GM23338 (cell line): ENCODE measurements at regions not wholly inside any gene's neighbourhood (a gene's known extent, or its start where the extent isn't known, plus 50 kb on each side); places are given as distances from the start of the nearest gene placed in this dataset.
A peak's percentile ranks its signal among the peaks of the same experiment; 100 is the strongest.

Experiments
- ATAC-seq: fragments of 200-7000 bp; cut with Tn5 transposase; 3 replicates; pipeline ENCODE4 v1.9.1; 2020
- DNase-seq: peaks from one replicate; pipeline ENCODE4 v3.0.0-alpha.2; 2015; ENCODE audit warnings: low spot score
- H2AFZ ChIP-seq: fragments of 200-600 bp; sonication (generic); 2 replicates; pipeline ENCODE4 v1.8.0; 2016; ENCODE audit warnings: antibody characterized with exemption, mild to moderate bottlenecking, moderate library complexity
- H3F3A ChIP-seq: fragments of 200-600 bp; sonication (generic); replicated peaks from 2 replicates; pipeline ENCODE4 v1.8.0; 2017; ENCODE audit warnings: antibody characterized with exemption, mixed run types, low read depth
- H3K27ac ChIP-seq: fragments of 200-600 bp; sonication (generic); 2 replicates; pipeline ENCODE4 v1.6.1; 2016; ENCODE audit warnings: low read depth
- H3K27me3 ChIP-seq: fragments of 200-600 bp; sonication (generic); 2 replicates; pipeline ENCODE4 v1.8.0; 2016; ENCODE audit warnings: mild to moderate bottlenecking, mixed run types, moderate library complexity; ENCODE audit not compliant: insufficient read depth
- H3K36me3 ChIP-seq: fragments of 200-600 bp; sonication (generic); 2 replicates; pipeline ENCODE4 v1.8.0; 2016; ENCODE audit warnings: mild to moderate bottlenecking; ENCODE audit not compliant: insufficient read depth
- H3K4me1 ChIP-seq: fragments of 200-600 bp; sonication (generic); 2 replicates; pipeline ENCODE4 v1.8.0; 2016; ENCODE audit warnings: mild to moderate bottlenecking, moderate library complexity; ENCODE audit not compliant: insufficient read depth
- H3K4me2 ChIP-seq: fragments of 200-600 bp; sonication (generic); 2 replicates; pipeline ENCODE4 v1.7.1; 2017; ENCODE audit warnings: mixed run types
- H3K4me3 ChIP-seq: fragments of 200-600 bp; sonication (generic); 2 replicates; pipeline ENCODE4 v1.6.1; 2016; ENCODE audit warnings: mixed run types
- H3K79me2 ChIP-seq: fragments of 200-600 bp; sonication (generic); replicated peaks from 2 replicates; pipeline ENCODE4 v1.8.0; 2017; ENCODE audit warnings: mild to moderate bottlenecking; ENCODE audit not compliant: insufficient read depth
- H3K9me2 ChIP-seq: fragments of 200-600 bp; sonication (generic); 2 replicates; pipeline ENCODE4 v1.8.0; 2017; ENCODE audit not compliant: insufficient read depth
- H4K20me1 ChIP-seq: fragments of 200-600 bp; sonication (generic); replicated peaks from 2 replicates; pipeline ENCODE4 v1.8.0; 2017; ENCODE audit warnings: mild to moderate bottlenecking; ENCODE audit not compliant: insufficient read depth
- H3K27ac Mint-ChIP-seq: 2 replicates; pipeline ENCODE4 v1.8.0; 2020; ENCODE audit warnings: inconsistent platforms, mild to moderate bottlenecking, moderate library complexity, mixed read lengths
- H3K27me3 Mint-ChIP-seq: 3 replicates; pipeline ENCODE4 v1.8.0; 2022; ENCODE audit warnings: low read depth, mild to moderate bottlenecking, moderate library complexity, mixed read lengths, inconsistent platforms; ENCODE audit not compliant: insufficient read depth, poor library complexity
- H3K36me3 Mint-ChIP-seq: 3 replicates; pipeline ENCODE4 v1.8.0; 2021; ENCODE audit warnings: low read depth, mild to moderate bottlenecking, inconsistent platforms, moderate library complexity, mixed read lengths
- H3K4me1 Mint-ChIP-seq: 3 replicates; pipeline ENCODE4 v1.8.0; 2020; ENCODE audit warnings: mild to moderate bottlenecking, inconsistent platforms, mixed read lengths
- H3K4me3 Mint-ChIP-seq: 3 replicates; pipeline ENCODE4 v1.8.0; 2021; ENCODE audit warnings: moderate library complexity, mild to moderate bottlenecking, inconsistent platforms, mixed read lengths
- H3K9me3 Mint-ChIP-seq: 3 replicates; pipeline ENCODE4 v1.8.0; 2020; ENCODE audit warnings: moderate library complexity, mild to moderate bottlenecking, inconsistent platforms, mixed read lengths
- CREB1 ChIP-seq: fragments of 250-450 bp; sonication (Bioruptor Pico); IDR thresholded peaks from 2 replicates; pipeline ENCODE4 v1.5.0; 2020; ENCODE audit warnings: low read depth, mild to moderate bottlenecking, moderate library complexity
- EZH2 ChIP-seq: fragments of 200-600 bp; sonication (generic); IDR thresholded peaks from one replicate; pipeline ENCODE4 v1.8.0; 2017; ENCODE audit warnings: antibody characterized with exemption, mild to moderate bottlenecking, low read depth; ENCODE audit not compliant: unreplicated experiment
- EZH2phosphoT487 ChIP-seq: fragments of 200-600 bp; sonication (generic); IDR thresholded peaks from one replicate; pipeline ENCODE4 v1.8.1; 2018; ENCODE audit warnings: antibody characterized with exemption; ENCODE audit not compliant: unreplicated experiment
- JUNB ChIP-seq: IDR thresholded peaks from one replicate; pipeline ENCODE4 v1.6.1; 2016; ENCODE audit warnings: antibody characterized with exemption; ENCODE audit not compliant: unreplicated experiment
- NANOG ChIP-seq: IDR thresholded peaks from 2 replicates; pipeline ENCODE4 v1.6.1; 2016; ENCODE audit warnings: antibody characterized with exemption, borderline replicate concordance
- POLR2AphosphoS5 ChIP-seq: IDR thresholded peaks from 2 replicates; pipeline ENCODE4 v1.6.1; 2016; ENCODE audit warnings: antibody characterized with exemption, low read depth
- REST ChIP-seq: IDR thresholded peaks from one replicate; pipeline ENCODE4 v1.6.1; 2018; ENCODE audit warnings: antibody characterized with exemption; ENCODE audit not compliant: unreplicated experiment
- STAT1 ChIP-seq: IDR thresholded peaks from one replicate; pipeline ENCODE4 v1.6.1; 2016; ENCODE audit warnings: antibody characterized with exemption; ENCODE audit not compliant: unreplicated experiment
- ZNF114 ChIP-seq: fragments of 250-450 bp; sonication (Bioruptor Pico); IDR thresholded peaks from 2 replicates; pipeline ENCODE4 v1.5.0; 2020; ENCODE audit warnings: mild to moderate bottlenecking, moderate library complexity
- ZNF331 ChIP-seq: fragments of 250-450 bp; sonication (Bioruptor Pico); IDR thresholded peaks from 2 replicates; pipeline ENCODE4 v1.5.0; 2020; ENCODE audit warnings: low read depth, mild to moderate bottlenecking, moderate library complexity
- ZNF462 ChIP-seq: fragments of 250-450 bp; sonication (Bioruptor Pico); IDR thresholded peaks from 2 replicates; pipeline ENCODE4 v1.5.0; 2020; ENCODE audit warnings: mild to moderate bottlenecking, moderate library complexity
- TF ChIP-seq, protein P1 (sequence below), 2 experiments: fragments of 200-600 bp in 1 of 2; sonication (generic) in 1 of 2; conservative IDR thresholded peaks; 2 replicates each; pipeline versions ENCODE4 v1.5.1 to v1.6.1; 2016 to 2017; ENCODE audit warnings: antibody characterized with exemption in 2 of 2, low read depth in 2 of 2, mild to moderate bottlenecking in 2 of 2, moderate library complexity in 1 of 2
- TF ChIP-seq, protein P2 (sequence below): IDR thresholded peaks from 2 replicates; pipeline ENCODE4 v1.6.1; 2016; ENCODE audit warnings: antibody characterized with exemption

DNA sequence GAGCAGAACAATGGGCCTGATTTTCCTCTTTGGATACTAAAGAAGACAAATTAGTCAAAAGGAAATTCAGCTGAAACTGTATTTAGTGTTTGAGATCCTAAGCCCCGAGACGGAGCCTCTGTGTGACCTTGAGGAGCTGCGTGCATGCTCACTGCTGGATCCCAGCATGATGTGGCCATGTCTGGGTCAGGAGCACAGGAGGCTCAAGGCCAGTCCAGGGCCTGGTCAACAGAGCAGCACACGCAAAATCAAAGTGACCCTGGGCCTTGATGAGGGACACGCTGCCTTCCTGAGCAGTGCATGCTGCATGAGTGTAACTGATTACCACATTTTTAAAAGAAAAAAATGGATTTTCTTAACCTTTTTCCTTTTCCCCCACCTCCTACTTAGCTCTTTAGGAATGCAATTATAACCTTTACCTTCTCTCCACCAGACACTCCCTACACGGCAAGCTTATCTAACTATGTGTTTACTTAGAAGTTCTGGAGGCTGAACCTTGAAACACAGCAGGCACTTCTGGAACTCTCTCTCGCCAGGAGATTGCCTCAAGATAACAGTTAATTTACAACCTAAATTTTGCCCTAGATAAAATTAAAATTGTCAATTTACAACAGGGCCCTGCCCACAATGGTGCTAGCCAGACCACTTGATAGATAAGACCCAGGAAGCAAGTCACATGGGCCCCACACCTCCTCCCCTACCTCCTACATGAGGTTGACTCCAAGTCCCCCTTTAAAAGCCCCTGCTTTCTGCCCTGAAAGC, 144.6 kb downstream of the LRIG2 start:
- Histone ChIP-seq H3K4me3 (no peak overlapping the region), H4K20me1 (no peaks in the 10 kb centered on the region), H3K9me2 (0 out of 2 replicates have a peak, but pooled peaks cover 6% of the 10 kb centered on the region), H3K27me3 (no peaks in the 10 kb centered on the region), H3K4me2 (no peak overlapping the region), H3F3A (no peaks in the 10 kb centered on the region), H3K79me2 (no peaks in the 10 kb centered on the region), H2AFZ (peak overlapping the region; percentile 78), H3K4me1 (peaks cover 9% of the 10 kb centered on the region), H3K36me3 (no peaks in the 10 kb centered on the region; the same call in 1 of the 2 replicates), H3K27ac (no peak overlapping the region)
- TF ChIP-seq REST (no peak), CREB1 (CRISPR knock-in tag) (no peak), JUNB (no peak), NANOG (no peak), ZNF331 (no peak), EZH2 (no peak), STAT1 (no peak), ZNF114 (CRISPR knock-in tag) (no peak), EZH2phosphoT487 (no peak), ZNF462 (no peak), POLR2AphosphoS5 (no peak)
- TF ChIP-seq, protein P1, sequence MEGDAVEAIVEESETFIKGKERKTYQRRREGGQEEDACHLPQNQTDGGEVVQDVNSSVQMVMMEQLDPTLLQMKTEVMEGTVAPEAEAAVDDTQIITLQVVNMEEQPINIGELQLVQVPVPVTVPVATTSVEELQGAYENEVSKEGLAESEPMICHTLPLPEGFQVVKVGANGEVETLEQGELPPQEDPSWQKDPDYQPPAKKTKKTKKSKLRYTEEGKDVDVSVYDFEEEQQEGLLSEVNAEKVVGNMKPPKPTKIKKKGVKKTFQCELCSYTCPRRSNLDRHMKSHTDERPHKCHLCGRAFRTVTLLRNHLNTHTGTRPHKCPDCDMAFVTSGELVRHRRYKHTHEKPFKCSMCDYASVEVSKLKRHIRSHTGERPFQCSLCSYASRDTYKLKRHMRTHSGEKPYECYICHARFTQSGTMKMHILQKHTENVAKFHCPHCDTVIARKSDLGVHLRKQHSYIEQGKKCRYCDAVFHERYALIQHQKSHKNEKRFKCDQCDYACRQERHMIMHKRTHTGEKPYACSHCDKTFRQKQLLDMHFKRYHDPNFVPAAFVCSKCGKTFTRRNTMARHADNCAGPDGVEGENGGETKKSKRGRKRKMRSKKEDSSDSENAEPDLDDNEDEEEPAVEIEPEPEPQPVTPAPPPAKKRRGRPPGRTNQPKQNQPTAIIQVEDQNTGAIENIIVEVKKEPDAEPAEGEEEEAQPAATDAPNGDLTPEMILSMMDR (conservative IDR thresholded peaks at IDR 0.05; ENCODE audit: low read depth in 2 of 2), result no peak
- TF ChIP-seq, protein P2, sequence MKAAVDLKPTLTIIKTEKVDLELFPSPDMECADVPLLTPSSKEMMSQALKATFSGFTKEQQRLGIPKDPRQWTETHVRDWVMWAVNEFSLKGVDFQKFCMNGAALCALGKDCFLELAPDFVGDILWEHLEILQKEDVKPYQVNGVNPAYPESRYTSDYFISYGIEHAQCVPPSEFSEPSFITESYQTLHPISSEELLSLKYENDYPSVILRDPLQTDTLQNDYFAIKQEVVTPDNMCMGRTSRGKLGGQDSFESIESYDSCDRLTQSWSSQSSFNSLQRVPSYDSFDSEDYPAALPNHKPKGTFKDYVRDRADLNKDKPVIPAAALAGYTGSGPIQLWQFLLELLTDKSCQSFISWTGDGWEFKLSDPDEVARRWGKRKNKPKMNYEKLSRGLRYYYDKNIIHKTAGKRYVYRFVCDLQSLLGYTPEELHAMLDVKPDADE, result no peak
- H3K27ac Mint-ChIP-seq, result no peak overlapping the region
- peaks cover 27% of the 10 kb centered on the region for H3K9me3 Mint-ChIP-seq
- H3K36me3 Mint-ChIP-seq, result peaks cover 23% of the 10 kb centered on the region
- H3K27me3 Mint-ChIP-seq, result peaks cover 4% of the 10 kb centered on the region
- no peak for DNase-seq
- ATAC-seq, result no peak
- H3K4me3 Mint-ChIP-seq, result no peak overlapping the region
- H3K4me1 Mint-ChIP-seq, result peaks cover 16% of the 10 kb centered on the region; the same call in 2 of the 3 replicates
